H7 (cell line): ENCODE measurements at regions not wholly inside any gene's neighbourhood (a gene's known extent, or its start where the extent isn't known, plus 50 kb on each side); places are given as distances from the start of the nearest gene placed in this dataset.

Experiments
- DNase-seq: peaks from one replicate; pipeline ENCODE4 v3.0.0; 2012
- H3K27me3 ChIP-seq: 2 replicates; pipeline ENCODE4 v1.6.0; 2011; ENCODE audit warnings: mild to moderate bottlenecking, low read length; ENCODE audit not compliant: control insufficient read depth, insufficient read depth
- H3K36me3 ChIP-seq: replicated peaks from 2 replicates; pipeline ENCODE4 v1.5.1; 2011; ENCODE audit warnings: low read length; ENCODE audit not compliant: control insufficient read depth, insufficient read depth
- H3K4me3 ChIP-seq: 2 replicates; pipeline ENCODE4 v1.5.1; 2011; ENCODE audit warnings: low read depth, mild to moderate bottlenecking, control low read depth, low read length, moderate library complexity; ENCODE audit not compliant: insufficient read depth

DNA sequence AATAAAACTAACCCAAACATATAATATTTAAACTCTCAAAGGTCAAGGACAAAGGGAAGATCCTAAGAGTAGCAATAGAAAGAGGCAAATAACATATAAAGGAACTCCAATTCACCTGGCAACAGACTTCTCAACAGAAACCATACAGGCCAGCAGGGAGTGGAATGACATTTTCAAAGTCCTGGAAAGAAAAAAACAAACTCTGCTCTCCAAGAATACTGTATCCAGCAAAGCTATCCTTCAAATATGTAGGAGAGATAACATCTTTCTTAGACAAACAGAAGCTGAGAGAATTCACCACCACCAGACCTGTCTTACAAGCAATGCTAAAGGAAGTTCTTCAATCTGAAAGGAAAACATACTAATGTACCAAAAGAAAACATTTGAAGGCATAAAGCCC lies 51.5 kb upstream of the TMEM158 start:
- DNase-seq: no peak
- H3K27me3 ChIP-seq: no peaks in the 10 kb centered on the region
- H3K4me3 ChIP-seq: no peak overlapping the region
- H3K36me3 ChIP-seq: no peaks in the 10 kb centered on the region

GRCh38 chr3:45280232-45280631 lies 54.1 kb upstream of the TMEM158 start:
- no peak for DNase-seq
- Histone ChIP-seq H3K4me3 (no peak overlapping the region), H3K27me3 (no peaks in the 10 kb centered on the region)

DNA sequence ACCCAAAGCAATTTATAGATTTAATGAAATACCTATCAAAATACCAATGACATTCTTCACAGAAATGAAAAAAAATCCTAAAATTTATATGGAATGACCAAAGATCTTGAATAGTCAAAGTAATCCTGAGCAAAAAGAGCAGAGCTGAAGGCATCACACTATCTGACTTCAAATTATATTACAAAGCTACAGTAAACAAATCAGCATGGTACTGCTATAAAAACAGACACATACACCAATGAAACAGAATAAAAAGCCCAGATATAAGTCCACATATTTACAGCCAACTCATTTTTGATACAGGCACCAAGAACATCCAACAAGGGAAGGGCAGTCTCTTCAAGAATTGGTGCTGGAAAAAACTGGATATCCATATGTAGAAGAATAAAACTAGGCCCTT lies 54.9 kb upstream of the TMEM158 start:
- no peak for DNase-seq
- no peaks in the 10 kb centered on the region for H3K27me3 ChIP-seq
- no peaks in the 10 kb centered on the region for H3K36me3 ChIP-seq
- no peak overlapping the region for H3K4me3 ChIP-seq

More at GRCh38 chr3:45280232-45280631, 54.1 kb upstream of the TMEM158 start:
- no peaks in the 10 kb centered on the region for H3K36me3 ChIP-seq

GRCh38 chr3:45283471-45283870 lies 57.4 kb upstream of the TMEM158 start:
- Histone ChIP-seq H3K27me3 (no peaks in the 10 kb centered on the region), H3K36me3 (no peaks in the 10 kb centered on the region), H3K4me3 (no peak overlapping the region)
- no peak for DNase-seq

GRCh38 chr3:45297331-45297730 lies 71.2 kb upstream of the TMEM158 start:
- H3K36me3 ChIP-seq: no peaks in the 10 kb centered on the region
- no peak for DNase-seq
- H3K27me3 ChIP-seq: no peaks in the 10 kb centered on the region
- no peak overlapping the region for H3K4me3 ChIP-seq

GRCh38 chr3:45302470-45302869 lies 76.4 kb upstream of the TMEM158 start:
- Histone ChIP-seq H3K4me3 (no peak overlapping the region), H3K36me3 (no peaks in the 10 kb centered on the region), H3K27me3 (no peaks in the 10 kb centered on the region)
- DNase-seq: no peak

GRCh38 chr3:45306406-45307008 lies 80.4 kb upstream of the TMEM158 start:
- H3K4me3 ChIP-seq: no peak overlapping the region
- DNase-seq: no peak
- no peaks in the 10 kb centered on the region for H3K27me3 ChIP-seq
- no peaks in the 10 kb centered on the region for H3K36me3 ChIP-seq

DNA sequence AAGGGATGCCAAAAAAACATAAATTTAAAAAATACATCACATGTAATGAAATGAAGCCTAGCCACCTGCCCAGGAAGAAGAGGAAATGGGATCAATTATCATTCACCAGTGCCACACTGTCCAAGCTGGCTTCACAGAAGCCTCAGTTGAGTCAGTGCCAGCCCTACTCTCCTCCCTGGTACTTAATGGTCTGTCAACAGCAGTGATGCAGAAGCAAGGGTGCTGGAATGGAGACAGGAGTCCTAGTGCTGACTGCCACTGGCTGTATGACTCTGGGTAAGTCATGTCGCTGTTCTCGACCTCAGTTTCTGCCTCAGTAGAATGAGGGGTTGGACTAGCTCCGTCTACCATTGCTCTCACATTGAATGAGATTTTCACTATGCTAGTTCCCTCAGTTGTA lies 78.5 kb upstream of the LARS2 start:
- H3K4me3 ChIP-seq: no peak overlapping the region
- no peaks in the 10 kb centered on the region for H3K36me3 ChIP-seq
- H3K27me3 ChIP-seq: no peaks in the 10 kb centered on the region
- no peak for DNase-seq

DNA sequence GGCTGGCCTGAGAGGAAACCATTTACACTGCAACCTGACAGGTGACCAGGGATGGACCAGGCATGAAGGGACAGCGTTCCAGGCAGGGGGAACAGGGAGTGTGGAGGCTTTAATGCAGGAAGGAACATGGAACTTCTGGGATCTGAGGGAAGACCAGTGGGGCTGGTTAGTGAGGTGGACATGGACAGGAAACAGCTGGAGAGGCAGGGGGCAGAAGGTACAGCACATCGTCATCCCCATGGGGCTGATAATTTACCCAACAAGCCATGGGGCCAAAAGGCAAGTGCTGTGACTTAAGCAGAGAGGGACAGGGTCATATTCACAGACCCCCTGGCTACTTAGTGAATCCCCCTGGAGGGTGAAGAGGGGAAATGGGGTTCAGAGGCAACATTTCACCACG lies 77.0 kb upstream of the LARS2 start:
- Histone ChIP-seq H3K27me3 (no peaks in the 10 kb centered on the region), H3K36me3 (no peaks in the 10 kb centered on the region), H3K4me3 (no peak overlapping the region)
- DNase-seq: no peak

DNA sequence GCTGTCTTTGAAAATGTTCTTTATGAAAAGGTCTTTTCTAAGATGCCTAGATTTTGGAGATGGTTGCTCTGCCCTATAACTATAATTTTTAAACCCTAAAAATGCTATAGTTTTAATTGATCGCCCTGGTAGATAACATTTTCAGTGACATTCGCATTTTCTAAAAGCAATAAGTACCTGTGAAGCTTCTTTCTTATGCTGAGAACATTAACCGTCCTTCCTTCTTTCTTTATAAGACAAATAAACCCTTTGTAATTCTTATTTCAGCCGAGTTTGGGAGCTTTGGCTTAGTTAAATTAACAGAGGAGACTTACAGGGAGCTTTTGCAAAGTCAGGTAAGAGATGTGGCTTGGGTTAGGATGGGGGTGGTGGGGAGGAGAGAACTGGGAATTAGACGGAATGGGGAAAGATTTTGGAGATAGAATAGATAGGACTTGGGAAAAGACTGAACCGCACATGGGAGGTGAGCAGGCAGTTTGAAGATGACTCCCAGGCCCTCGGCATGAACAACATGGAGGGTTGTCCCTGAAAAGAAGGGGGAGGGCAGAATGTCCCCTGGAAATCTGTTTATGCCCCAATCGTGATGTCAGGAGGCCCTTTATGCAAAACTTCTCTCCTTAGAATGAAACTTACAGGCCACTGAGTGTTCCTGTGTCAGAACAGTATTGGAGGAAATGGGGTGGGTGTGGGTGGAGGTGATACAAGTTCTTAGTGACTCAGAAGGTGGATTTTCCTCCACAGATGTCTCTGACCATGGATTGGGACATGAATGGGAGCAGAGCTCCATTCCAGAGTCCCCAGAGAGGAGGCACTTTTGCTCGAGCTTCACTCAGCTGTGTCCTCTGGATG lies 76.2 kb upstream of the LARS2 start:
- Histone ChIP-seq H3K36me3 (no peaks in the 10 kb centered on the region), H3K27me3 (no peaks in the 10 kb centered on the region), H3K4me3 (no peak overlapping the region)
- no peak for DNase-seq

GRCh38 chr3:45312836-45313493 lies 75.4 kb upstream of the LARS2 start:
- no peak for DNase-seq
- no peak overlapping the region for H3K4me3 ChIP-seq

DNA sequence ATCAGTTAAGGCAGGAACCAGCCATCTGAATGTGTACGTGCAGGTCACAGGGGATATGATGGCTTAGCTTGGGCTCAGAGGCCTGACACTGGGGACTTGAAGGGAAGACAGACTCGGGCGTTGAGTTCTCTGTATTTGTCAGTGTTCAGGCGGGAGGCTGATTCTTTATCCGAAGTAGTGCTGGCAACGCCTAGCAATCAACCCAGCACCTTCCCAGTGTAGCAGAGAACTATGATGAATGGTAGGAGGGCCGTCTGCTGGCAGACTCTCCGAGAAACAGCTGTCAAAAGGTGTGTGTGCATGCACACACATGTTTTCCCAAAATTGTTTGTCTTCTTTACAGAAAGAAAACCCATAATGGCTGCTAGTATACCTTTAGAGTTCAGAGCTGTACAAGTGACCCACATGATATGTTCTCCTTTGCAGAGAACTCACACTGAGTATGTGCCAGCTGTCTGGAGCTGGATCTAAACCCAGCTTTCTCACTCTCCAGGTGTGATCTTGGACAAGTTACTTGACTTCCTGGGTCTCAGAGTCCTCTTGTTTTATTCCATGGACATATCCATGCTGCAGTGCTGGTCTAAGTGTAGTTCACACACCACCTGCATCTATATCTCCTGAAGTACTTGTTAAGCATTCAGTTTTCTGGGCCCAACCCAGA lies 74.5 kb upstream of the LARS2 start:
- DNase-seq: no peak
- Histone ChIP-seq H3K36me3 (no peaks in the 10 kb centered on the region), H3K27me3 (no peaks in the 10 kb centered on the region), H3K4me3 (no peak overlapping the region)

More at GRCh38 chr3:45312836-45313493, 75.4 kb upstream of the LARS2 start:
- no peaks in the 10 kb centered on the region for H3K27me3 ChIP-seq
- no peaks in the 10 kb centered on the region for H3K36me3 ChIP-seq

GRCh38 chr3:45317710-45318109 lies 70.7 kb upstream of the LARS2 start:
- DNase-seq: no peak
- Histone ChIP-seq H3K36me3 (no peaks in the 10 kb centered on the region), H3K4me3 (no peak overlapping the region), H3K27me3 (no peaks in the 10 kb centered on the region; the same call in 1 of the 2 replicates)

DNA sequence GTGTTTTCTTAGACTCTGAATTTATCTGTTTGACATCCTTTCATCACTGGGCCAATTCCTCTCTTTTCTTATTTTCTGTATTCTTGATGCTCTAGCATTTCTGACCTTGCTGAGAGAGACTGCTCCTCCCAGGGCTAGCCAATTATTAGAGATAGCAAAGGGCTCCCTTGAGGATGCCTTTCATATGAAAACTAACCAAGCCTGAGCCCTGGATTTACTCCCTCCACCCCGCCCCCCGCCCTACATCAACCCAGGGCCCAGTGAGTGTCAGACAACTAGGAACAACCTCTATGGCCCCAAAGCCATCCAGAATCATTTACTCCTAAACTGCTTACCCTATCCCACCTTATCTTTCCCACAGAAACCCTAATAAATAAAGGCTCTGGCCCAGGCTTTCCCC lies 69.7 kb upstream of the LARS2 start:
- Histone ChIP-seq H3K36me3 (no peaks in the 10 kb centered on the region), H3K4me3 (no peak overlapping the region), H3K27me3 (no peaks in the 10 kb centered on the region; the same call in 1 of the 2 replicates)
- DNase-seq: peak; percentile 65
